H1 (cell line): ENCODE measurements at regions not wholly inside any gene's neighbourhood (a gene's known extent, or its start where the extent isn't known, plus 50 kb on each side); places are given as distances from the start of the nearest gene placed in this dataset.

Source experiments
- CTCF ChIA-PET: fragments of 300-600 bp; sonication (Branson Sonifier 250); formaldehyde crosslinking; loops from one replicate; lab custom pipeline; 2021; ENCODE audit not compliant: partially characterized antibody; lab: Charles Lee
- POLR2A ChIA-PET: fragments of 300-600 bp; sonication (Branson Sonifier 250); formaldehyde crosslinking; loops from one replicate; lab custom pipeline; 2021; ENCODE audit warnings: inconsistent platforms; ENCODE audit not compliant: partially characterized antibody; lab: Charles Lee
- DNase-seq, 2 experiments: peaks; one replicate each; pipeline versions ENCODE4 v3.0.0 to v3.0.0-alpha.2; 2010 to 2022; ENCODE audit warnings: low spot score in 2 of 2, low read depth in 1 of 2, mixed read lengths in 1 of 2
- FAIRE-seq: peaks from 2 replicates; lab custom pipeline; 2011; peaks lifted over from hg19 to GRCh38; lab: Jason Lieb, UNC
- H2AFZ ChIP-seq: 2 replicates; pipeline ENCODE4 v1.8.1; 2012; ENCODE audit warnings: low read length, inconsistent platforms
- H2AK5ac ChIP-seq: 2 replicates; pipeline ENCODE4 v1.6.1; 2013; ENCODE audit warnings: low read depth, low read length
- H2BK120ac ChIP-seq: replicated peaks from 2 replicates; pipeline ENCODE3; 2013; ENCODE audit warnings: low read depth, low read length, inconsistent platforms
- H2BK12ac ChIP-seq: 2 replicates; pipeline ENCODE4 v1.6.1; 2013; ENCODE audit warnings: low read depth, low read length
- H2BK15ac ChIP-seq: 2 replicates; pipeline ENCODE4 v1.6.1; 2013; ENCODE audit warnings: low read length
- H2BK20ac ChIP-seq: 2 replicates; pipeline ENCODE4 v1.6.1; 2013; ENCODE audit warnings: low read length
- H2BK5ac ChIP-seq: 2 replicates; pipeline ENCODE4 v1.6.1; 2013; ENCODE audit warnings: low read depth, low read length
- H3K14ac ChIP-seq: 2 replicates; pipeline ENCODE4 v1.6.1; 2013; ENCODE audit warnings: inconsistent platforms; ENCODE audit not compliant: insufficient read length
- H3K18ac ChIP-seq: 2 replicates; pipeline ENCODE4 v1.6.1; 2013; ENCODE audit warnings: low read length; ENCODE audit errors: extremely low read depth
- H3K23ac ChIP-seq: 2 replicates; pipeline ENCODE4 v1.6.1; 2013; ENCODE audit warnings: inconsistent platforms; ENCODE audit not compliant: insufficient read length
- H3K23me2 ChIP-seq: 2 replicates; pipeline ENCODE4 v1.6.1; 2013; ENCODE audit warnings: low read depth, low read length
- H3K27ac ChIP-seq: 2 replicates; pipeline ENCODE4 v1.6.1; 2011; ENCODE audit warnings: low read depth, low read length, inconsistent platforms
- H3K27me3 ChIP-seq, 4 experiments: replicated peaks in 1 of 4; 1 replicate in 1 of 4; 2 replicates in 3 of 4; pipeline versions ENCODE4 v1.6.1 to v1.8.1; 2011 to 2013; ENCODE audit warnings: low read length in 3 of 4, mild to moderate bottlenecking in 3 of 4, inconsistent platforms in 2 of 4, mixed read lengths in 2 of 4, moderate library complexity in 1 of 4; ENCODE audit not compliant: control insufficient read depth in 3 of 4, insufficient read depth in 3 of 4; ENCODE audit errors: extremely low read depth in 1 of 4
- H3K36me3 ChIP-seq, 4 experiments: 2 replicates each; pipeline versions ENCODE4 v1.6.1 to v1.8.1; 2011 to 2013; ENCODE audit warnings: mild to moderate bottlenecking in 4 of 4, low read length in 3 of 4, moderate library complexity in 2 of 4, control low read depth in 1 of 4, inconsistent platforms in 1 of 4; ENCODE audit not compliant: insufficient read depth in 4 of 4, control insufficient read depth in 2 of 4
- H3K4ac ChIP-seq: replicated peaks from 2 replicates; pipeline ENCODE3; 2013; ENCODE audit warnings: low read length, low read depth, mixed read lengths, inconsistent platforms; ENCODE audit not compliant: insufficient read length
- H3K4me1 ChIP-seq, 4 experiments: replicated peaks in 1 of 4; 1 replicate in 1 of 4; 2 replicates in 3 of 4; pipeline versions ENCODE4 v1.6.1 to v1.8.1; 2011 to 2013; ENCODE audit warnings: low read length in 3 of 4, inconsistent platforms in 2 of 4, mixed read lengths in 1 of 4; ENCODE audit not compliant: insufficient read depth in 4 of 4, control insufficient read depth in 3 of 4
- H3K4me2 ChIP-seq, 2 experiments: 2 replicates each; pipeline versions ENCODE4 v1.6.1 to v1.8.1; 2011 to 2013; ENCODE audit warnings: low read depth in 2 of 2, low read length in 2 of 2, control low read depth in 1 of 2, inconsistent platforms in 1 of 2, mild to moderate bottlenecking in 1 of 2; ENCODE audit not compliant: insufficient read depth in 1 of 2
- H3K4me3 ChIP-seq, 4 experiments: fragments of 200-600, 300-600 bp in 1 of 4; sonication (generic), shearing (Covaris generic), sonication (Bioruptor Twin) in 1 of 4; 2 replicates each; pipeline versions ENCODE4 v1.5.1 to v1.8.1; 2011 to 2016; ENCODE audit warnings: low read length in 4 of 4, low read depth in 3 of 4, control low read depth in 2 of 4, inconsistent platforms in 2 of 4, mild to moderate bottlenecking in 2 of 4, mixed read lengths in 1 of 4, moderate library complexity in 1 of 4; ENCODE audit not compliant: insufficient read depth in 2 of 4; ENCODE audit errors: extremely low read depth in 1 of 4
- H3K56ac ChIP-seq: replicated peaks from 2 replicates; pipeline ENCODE3; 2013; ENCODE audit warnings: low read depth, mild to moderate bottlenecking, mixed read lengths, low read length, inconsistent platforms; ENCODE audit not compliant: insufficient read length
- H3K79me1 ChIP-seq: 2 replicates; pipeline ENCODE4 v1.6.1; 2013; ENCODE audit warnings: low read depth, low read length, control low read depth
- H3K79me2 ChIP-seq, 2 experiments: 2 replicates each; pipeline versions ENCODE4 v1.6.1 to v1.8.1; 2012 to 2013; ENCODE audit warnings: low read length in 2 of 2, mild to moderate bottlenecking in 2 of 2, inconsistent platforms in 1 of 2; ENCODE audit not compliant: insufficient read depth in 2 of 2, control insufficient read depth in 1 of 2
- H3K9ac ChIP-seq, 4 experiments: replicated peaks in 1 of 4; 1 replicate in 1 of 4; 2 replicates in 3 of 4; pipeline versions ENCODE4 v1.6.1 to v1.8.1; 2011 to 2013; ENCODE audit warnings: low read depth in 3 of 4, low read length in 3 of 4, control low read depth in 2 of 4, mild to moderate bottlenecking in 2 of 4, moderate library complexity in 2 of 4, inconsistent platforms in 1 of 4; ENCODE audit errors: extremely low read depth in 1 of 4
- H3K9me3 ChIP-seq, 2 experiments: 2 replicates each; pipeline versions ENCODE4 v1.6.1 to v1.8.1; 2012 to 2013; ENCODE audit warnings: mild to moderate bottlenecking in 2 of 2, moderate library complexity in 2 of 2, control low read depth in 1 of 2, inconsistent platforms in 1 of 2, low read depth in 1 of 2, low read length in 1 of 2, mixed read lengths in 1 of 2; ENCODE audit not compliant: insufficient read depth in 2 of 2
- H4K20me1 ChIP-seq, 2 experiments: replicated peaks in 1 of 2; 2 replicates each; pipeline versions ENCODE3 to v1.8.1; 2011 to 2013; ENCODE audit warnings: inconsistent platforms in 2 of 2, low read length in 2 of 2, mild to moderate bottlenecking in 1 of 2; ENCODE audit not compliant: insufficient read depth in 2 of 2, control insufficient read depth in 1 of 2
- H4K5ac ChIP-seq: 2 replicates; pipeline ENCODE4 v1.6.1; 2013; ENCODE audit warnings: low read length, low read depth, mixed read lengths, inconsistent platforms; ENCODE audit not compliant: insufficient read length
- H4K8ac ChIP-seq: 2 replicates; pipeline ENCODE4 v1.8.0; 2013; ENCODE audit warnings: mild to moderate bottlenecking, moderate library complexity, low read length, inconsistent platforms; ENCODE audit not compliant: insufficient read depth; ENCODE audit errors: extremely low read depth
- H4K91ac ChIP-seq: replicated peaks from 2 replicates; pipeline ENCODE3; 2013; ENCODE audit warnings: low read length, mixed read lengths, inconsistent platforms; ENCODE audit not compliant: insufficient read length
- ATF2 ChIP-seq: IDR thresholded peaks from 2 replicates; pipeline ENCODE4 v1.6.1; 2012; ENCODE audit warnings: low read length, inconsistent platforms
- BACH1 ChIP-seq: IDR thresholded peaks from 2 replicates; pipeline ENCODE4 v1.6.1; 2012; ENCODE audit warnings: low read length, improper control_type of control experiment
- CEBPB ChIP-seq: IDR thresholded peaks from 2 replicates; pipeline ENCODE4 v1.6.1; 2012; ENCODE audit warnings: low read depth, low read length
- CREB1 ChIP-seq: IDR thresholded peaks from 2 replicates; pipeline ENCODE4 v1.6.1; 2012; ENCODE audit warnings: inconsistent platforms
- CTBP2 ChIP-seq: IDR thresholded peaks from 2 replicates; pipeline ENCODE4 v1.7.0; 2011; ENCODE audit warnings: borderline replicate concordance, mild to moderate bottlenecking, moderate library complexity, mixed read lengths, low read length; ENCODE audit not compliant: insufficient read depth, insufficient read length
- EP300 ChIP-seq, 2 experiments: IDR thresholded peaks; 1 replicate in 1 of 2; 2 replicates in 1 of 2; pipeline ENCODE4 v1.6.1; 2011 to 2012; ENCODE audit warnings: low read depth in 2 of 2, low read length in 2 of 2, mild to moderate bottlenecking in 2 of 2, borderline replicate concordance in 1 of 2, inconsistent platforms in 1 of 2, moderate library complexity in 1 of 2
- JUN ChIP-seq: IDR thresholded peaks from 2 replicates; pipeline ENCODE4 v1.6.1; 2011; ENCODE audit warnings: low read depth, mild to moderate bottlenecking, improper control_type of control experiment, low read length
- RXRA ChIP-seq: IDR thresholded peaks from 2 replicates; pipeline ENCODE4 v1.6.1; 2011; ENCODE audit warnings: low read depth, mild to moderate bottlenecking, low read length, moderate library complexity; ENCODE audit not compliant: insufficient read depth
- SRF ChIP-seq: IDR thresholded peaks from 2 replicates; pipeline ENCODE4 v1.6.1; 2011; ENCODE audit warnings: mild to moderate bottlenecking, low read depth, low read length, moderate library complexity
- WGBS, 2 experiments: shearing (Covaris generic) in 1 of 2; methylation state at CpG; one replicate each; pipeline versions ENCODE4 v1.1.6 to v1.1.7; 2013 to 2015; ENCODE audit warnings: low lambda C conversion rate in 2 of 2, mixed read lengths in 2 of 2, inconsistent platforms in 1 of 2, low coverage in 1 of 2, missing lambda C conversion rate in 1 of 2; ENCODE audit not compliant: insufficient replicate concordance in 2 of 2, insufficient coverage in 1 of 2, insufficient read length in 1 of 2; ENCODE audit errors: extremely low coverage in 1 of 2, missing lambda C conversion rate in 1 of 2; 5-methylcytosine and 5-hydroxymethylcytosine counted together

GRCh38 chr2:172658945-172659344 lies 76.7 kb upstream of the RAPGEF4 start:
- Histone ChIP-seq H3K27me3 (no peaks in the 10 kb centered on the region), H3K18ac (no peak overlapping the region), H3K36me3 (no peaks in the 10 kb centered on the region), H2BK15ac (no peak overlapping the region), H3K23me2 (no peaks in the 10 kb centered on the region), H3K23ac (no peak overlapping the region), H3K9me3 (peaks cover 2 to 5% of the 10 kb centered on the region in 2 experiments; a peak in 1 of 4 replicates), H4K20me1 (no peaks in the 10 kb centered on the region), H3K4me3 (no peak overlapping the region), H4K8ac (no peak overlapping the region), H2AFZ (no peak overlapping the region), H3K14ac (no peak overlapping the region), H4K5ac (no peak overlapping the region), H3K27ac (no peak overlapping the region), H3K4me2 (no peak overlapping the region), H2BK120ac (no peak overlapping the region), H3K56ac (no peak overlapping the region), H2BK5ac (no peak overlapping the region), H2AK5ac (no peak overlapping the region), H3K4me1 (no peaks in the 10 kb centered on the region), H3K9ac (no peak overlapping the region), H3K79me1 (no peaks in the 10 kb centered on the region), H4K91ac (no peak overlapping the region), H3K79me2 (no peaks in the 10 kb centered on the region), H3K4ac (no peak overlapping the region), H2BK12ac (no peak overlapping the region), H2BK20ac (no peak overlapping the region)
- no peak for FAIRE-seq
- DNase-seq, result no peak
- 93% methylated on average over 4 of the region's 5 CpGs; no CpG with 5 or more reads in 1 of the 2 experiments for WGBS, 2 experiments
- CTCF ChIA-PET, result no interaction called here
- POLR2A ChIA-PET, result no interaction called here
- TF ChIP-seq BACH1 (no peak), CREB1 (no peak), EP300 (IDR thresholded peaks at IDR 0.05; ENCODE audit: borderline replicate concordance in 1 of 2, low read depth in 2 of 2, low read length in 2 of 2) (no peak), ATF2 (no peak), CTBP2 (no peak), RXRA (no peak), SRF (no peak), CEBPB (no peak), JUN (no peak)
